ENCODE measurements at regions not wholly inside any gene's neighbourhood (a gene's known extent, or its start where the extent isn't known, plus 50 kb on each side); places are given as distances from the start of the nearest gene placed in this dataset.
"Not testable (repeated sequence)": the region's sequence is repeated elsewhere in the genome, so short reads cannot be mapped to it uniquely, and the experiment has no call there.

DNA sequence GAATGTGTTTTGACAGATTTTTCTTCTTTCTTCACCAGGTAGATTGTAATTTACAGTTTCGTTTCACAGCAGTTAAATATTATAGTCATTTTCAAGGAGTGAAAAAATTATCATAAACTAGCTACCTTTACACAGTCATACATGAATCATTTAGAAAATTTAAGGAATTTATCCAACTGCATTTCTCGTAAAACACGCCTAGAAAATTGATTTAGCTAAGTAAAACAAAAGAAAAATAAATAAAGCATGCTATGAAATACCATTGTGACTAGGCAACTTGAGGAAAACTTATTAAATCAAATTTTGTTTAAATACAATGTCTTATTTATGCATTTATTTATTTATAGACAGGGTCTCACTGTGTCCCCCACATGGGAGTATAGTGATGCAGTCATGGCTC lies 109.9 kb upstream of the EMB start:
- H3K9ac ChIP-seq (ENCODE audit: insufficient read depth, low read length): no peak overlapping the region
- no peak overlapping the region for H3K4me3 ChIP-seq (replicated peaks in 1 of 4; ENCODE audit: control extremely low read depth in 1 of 4, insufficient read depth in 1 of 4, low read depth in 3 of 4, low read length in 4 of 4)
- H3K4me2 ChIP-seq (ENCODE audit: extremely low read depth, insufficient read depth, low read length): no peak overlapping the region
- no peaks in the 10 kb centered on the region for H4K20me1 ChIP-seq (ENCODE audit: control insufficient read depth, extremely low read depth, insufficient read depth, low read length)
- no peak overlapping the region for H2AFZ ChIP-seq (ENCODE audit: low read length)
- no peak for DNase-seq (ENCODE audit: low read depth in 2 of 2)
- H3K27me3 ChIP-seq (ENCODE audit: control insufficient read depth, insufficient read depth, low read length): no peaks in the 10 kb centered on the region
- H3K9me3 ChIP-seq (ENCODE audit: control insufficient read depth, insufficient read depth, low read depth, low read length): no peaks in the 10 kb centered on the region
- H3K4me1 ChIP-seq (ENCODE audit: control insufficient read depth, extremely low read depth, insufficient read depth, low read length): no peaks in the 10 kb centered on the region
- no peaks in the 10 kb centered on the region for H3K79me2 ChIP-seq (ENCODE audit: control insufficient read depth, insufficient read depth, low read length)
- H3K36me3 ChIP-seq (ENCODE audit: control insufficient read depth, insufficient read depth, low read length): no peaks in the 10 kb centered on the region
- no peak for TF ChIP-seq EZH2 (IDR thresholded peaks at IDR 0.05; ENCODE audit: low read length, missing control alignments)
- TF ChIP-seq, protein P1, sequence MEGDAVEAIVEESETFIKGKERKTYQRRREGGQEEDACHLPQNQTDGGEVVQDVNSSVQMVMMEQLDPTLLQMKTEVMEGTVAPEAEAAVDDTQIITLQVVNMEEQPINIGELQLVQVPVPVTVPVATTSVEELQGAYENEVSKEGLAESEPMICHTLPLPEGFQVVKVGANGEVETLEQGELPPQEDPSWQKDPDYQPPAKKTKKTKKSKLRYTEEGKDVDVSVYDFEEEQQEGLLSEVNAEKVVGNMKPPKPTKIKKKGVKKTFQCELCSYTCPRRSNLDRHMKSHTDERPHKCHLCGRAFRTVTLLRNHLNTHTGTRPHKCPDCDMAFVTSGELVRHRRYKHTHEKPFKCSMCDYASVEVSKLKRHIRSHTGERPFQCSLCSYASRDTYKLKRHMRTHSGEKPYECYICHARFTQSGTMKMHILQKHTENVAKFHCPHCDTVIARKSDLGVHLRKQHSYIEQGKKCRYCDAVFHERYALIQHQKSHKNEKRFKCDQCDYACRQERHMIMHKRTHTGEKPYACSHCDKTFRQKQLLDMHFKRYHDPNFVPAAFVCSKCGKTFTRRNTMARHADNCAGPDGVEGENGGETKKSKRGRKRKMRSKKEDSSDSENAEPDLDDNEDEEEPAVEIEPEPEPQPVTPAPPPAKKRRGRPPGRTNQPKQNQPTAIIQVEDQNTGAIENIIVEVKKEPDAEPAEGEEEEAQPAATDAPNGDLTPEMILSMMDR (conservative IDR thresholded peaks at IDR 0.05 in 1 of 2, IDR thresholded peaks at IDR 0.05 in 1 of 2; ENCODE audit: low read depth in 1 of 2, low read length in 2 of 2): no peak
- H3K27ac ChIP-seq (ENCODE audit: insufficient read depth, low read length): no peak overlapping the region

GRCh38 chr5:50553560-50553984 lies 112.5 kb upstream of the EMB start:
- Histone ChIP-seq H3K27ac (ENCODE audit: insufficient read depth, low read length) (no peak overlapping the region), H3K9me3 (ENCODE audit: control insufficient read depth, insufficient read depth, low read depth, low read length) (no peaks in the 10 kb centered on the region), H3K9ac (ENCODE audit: insufficient read depth, low read length) (no peak overlapping the region), H4K20me1 (ENCODE audit: control insufficient read depth, extremely low read depth, insufficient read depth, low read length) (no peaks in the 10 kb centered on the region), H3K27me3 (ENCODE audit: control insufficient read depth, insufficient read depth, low read length) (no peaks in the 10 kb centered on the region), H2AFZ (ENCODE audit: low read length) (peak overlapping the region; percentile 43), H3K4me2 (ENCODE audit: extremely low read depth, insufficient read depth, low read length) (no peak overlapping the region), H3K79me2 (ENCODE audit: control insufficient read depth, insufficient read depth, low read length) (no peaks in the 10 kb centered on the region), H3K4me3 (replicated peaks in 1 of 4; ENCODE audit: control extremely low read depth in 1 of 4, insufficient read depth in 1 of 4, low read depth in 3 of 4, low read length in 4 of 4) (no peak overlapping the region), H3K4me1 (ENCODE audit: control insufficient read depth, extremely low read depth, insufficient read depth, low read length) (no peaks in the 10 kb centered on the region), H3K36me3 (ENCODE audit: control insufficient read depth, insufficient read depth, low read length) (no peaks in the 10 kb centered on the region)
- TF ChIP-seq, protein P1 (conservative IDR thresholded peaks at IDR 0.05 in 1 of 2, IDR thresholded peaks at IDR 0.05 in 1 of 2; ENCODE audit: low read depth in 1 of 2, low read length in 2 of 2): no peak
- no peak for TF ChIP-seq EZH2 (IDR thresholded peaks at IDR 0.05; ENCODE audit: low read length, missing control alignments)
- DNase-seq (ENCODE audit: low read depth in 2 of 2): no peak

DNA sequence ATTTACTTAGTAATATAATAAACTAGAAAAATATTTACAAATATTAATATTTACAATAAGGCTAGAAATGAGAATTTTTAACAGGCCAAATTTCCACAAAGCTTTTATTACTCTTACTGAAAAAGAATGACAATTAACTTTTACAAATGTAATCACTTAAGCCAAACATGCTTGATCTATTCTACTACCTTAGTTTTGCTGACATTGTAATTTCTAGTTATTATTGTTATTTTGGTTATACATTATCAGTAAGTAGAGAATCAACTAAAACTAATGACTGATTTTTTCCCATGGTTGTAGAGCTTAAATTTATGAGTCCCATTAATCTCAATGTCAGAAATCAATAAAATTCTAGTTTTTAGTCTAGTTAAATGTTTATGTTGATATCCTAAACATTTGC lies 107.8 kb upstream of the PARP8 start:
- not testable (repeated sequence) for H3K4me3 ChIP-seq (replicated peaks in 1 of 4; ENCODE audit: control extremely low read depth in 1 of 4, insufficient read depth in 1 of 4, low read depth in 3 of 4, low read length in 4 of 4); H3K27ac ChIP-seq (ENCODE audit: insufficient read depth, low read length); H3K36me3 ChIP-seq (ENCODE audit: control insufficient read depth, insufficient read depth, low read length); H3K9ac ChIP-seq (ENCODE audit: insufficient read depth, low read length); H3K4me1 ChIP-seq (ENCODE audit: control insufficient read depth, extremely low read depth, insufficient read depth, low read length); H2AFZ ChIP-seq (ENCODE audit: low read length); H4K20me1 ChIP-seq (ENCODE audit: control insufficient read depth, extremely low read depth, insufficient read depth, low read length); H3K4me2 ChIP-seq (ENCODE audit: extremely low read depth, insufficient read depth, low read length); H3K79me2 ChIP-seq (ENCODE audit: control insufficient read depth, insufficient read depth, low read length); H3K27me3 ChIP-seq (ENCODE audit: control insufficient read depth, insufficient read depth, low read length); H3K9me3 ChIP-seq (ENCODE audit: control insufficient read depth, insufficient read depth, low read depth, low read length); DNase-seq (ENCODE audit: low read depth in 2 of 2)

Data from fibroblast of lung (primary cell).